Fibroblast of lung (primary cell): ENCODE measurements at regions not wholly inside any gene's neighbourhood (a gene's known extent, or its start where the extent isn't known, plus 50 kb on each side); places are given as distances from the start of the nearest gene placed in this dataset.

ENCODE experiments used
- DNase-seq, 2 donors: peaks; one replicate each; pipeline versions ENCODE4 v3.0.0 to v3.0.0-alpha.2; 2010; ENCODE audit warnings: low read depth in 2 of 2
- H2AFZ ChIP-seq: 2 replicates; pipeline ENCODE4 v1.5.1; 2012; ENCODE audit warnings: low read length, control low read depth, inconsistent platforms
- H3K27ac ChIP-seq: 2 replicates; pipeline ENCODE4 v1.5.1; 2011; ENCODE audit warnings: low read length, control low read depth; ENCODE audit not compliant: insufficient read depth
- H3K27me3 ChIP-seq: 2 replicates; pipeline ENCODE4 v1.5.1; 2011; ENCODE audit warnings: mild to moderate bottlenecking, low read length; ENCODE audit not compliant: control insufficient read depth, insufficient read depth
- H3K36me3 ChIP-seq: 2 replicates; pipeline ENCODE4 v1.5.1; 2011; ENCODE audit warnings: low read length; ENCODE audit not compliant: control insufficient read depth, insufficient read depth
- H3K4me1 ChIP-seq: 2 replicates; pipeline ENCODE4 v1.5.1; 2011; ENCODE audit warnings: low read length; ENCODE audit not compliant: control insufficient read depth, insufficient read depth; ENCODE audit errors: extremely low read depth
- H3K4me2 ChIP-seq: 2 replicates; pipeline ENCODE4 v1.5.1; 2011; ENCODE audit warnings: low read length, control low read depth; ENCODE audit not compliant: insufficient read depth; ENCODE audit errors: extremely low read depth
- H3K4me3 ChIP-seq, 4 experiments: fragments of 200-600 bp in 1 of 4; sonication (generic) in 1 of 4; replicated peaks in 1 of 4; 2 replicates each; pipeline ENCODE4 v1.5.1; 2011 to 2016; ENCODE audit warnings: low read length in 4 of 4, low read depth in 3 of 4, mild to moderate bottlenecking in 3 of 4, control low read depth in 2 of 4, inconsistent platforms in 1 of 4, mixed read lengths in 1 of 4; ENCODE audit not compliant: insufficient read depth in 1 of 4; ENCODE audit errors: control extremely low read depth in 1 of 4
- H3K79me2 ChIP-seq: 2 replicates; pipeline ENCODE4 v1.5.1; 2012; ENCODE audit warnings: mild to moderate bottlenecking, low read length, inconsistent platforms; ENCODE audit not compliant: control insufficient read depth, insufficient read depth
- H3K9ac ChIP-seq: 2 replicates; pipeline ENCODE4 v1.5.1; 2011; ENCODE audit warnings: mild to moderate bottlenecking, low read length, control low read depth; ENCODE audit not compliant: insufficient read depth
- H3K9me3 ChIP-seq: 2 replicates; pipeline ENCODE4 v1.5.1; 2012; ENCODE audit warnings: low read depth, low read length; ENCODE audit not compliant: control insufficient read depth, insufficient read depth
- H4K20me1 ChIP-seq: 2 replicates; pipeline ENCODE4 v1.5.1; 2011; ENCODE audit warnings: low read length; ENCODE audit not compliant: control insufficient read depth, insufficient read depth; ENCODE audit errors: extremely low read depth
- EZH2 ChIP-seq: IDR thresholded peaks from 2 replicates; pipeline ENCODE4 v1.5.1; 2012; ENCODE audit warnings: low read length, control low read depth, mild to moderate bottlenecking; ENCODE audit errors: missing control alignments
- TF ChIP-seq, protein P1 (sequence below), 2 donors: IDR thresholded peaks in 1 of 2; conservative IDR thresholded peaks in 1 of 2; 1 replicate in 1 of 2; 2 replicates in 1 of 2; pipeline ENCODE4 v1.5.1; 2011 to 2012; ENCODE audit warnings: low read length in 2 of 2, control low read depth in 1 of 2, inconsistent platforms in 1 of 2, low read depth in 1 of 2, mild to moderate bottlenecking in 1 of 2

DNA sequence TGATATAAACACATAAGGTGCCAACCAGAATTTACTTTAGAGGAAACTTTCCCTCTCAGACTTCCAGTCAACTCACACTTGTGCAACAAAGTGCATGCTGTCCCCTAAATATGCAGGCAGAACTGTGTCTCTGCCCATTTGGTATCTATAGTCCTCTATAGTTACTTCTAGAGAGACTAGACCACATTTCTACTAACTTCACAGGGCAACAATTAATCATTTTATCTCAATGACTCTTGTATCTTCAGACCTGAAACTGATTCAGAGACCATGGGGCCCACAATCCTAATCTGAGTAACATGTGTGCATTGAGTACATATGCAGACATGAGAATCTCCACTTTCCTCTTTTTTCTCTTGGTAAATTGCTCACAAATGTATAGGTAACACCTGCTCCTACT is 158.1 kb downstream of the ZNF486 start:
- TF ChIP-seq EZH2, result no peak
- TF ChIP-seq, protein P1, sequence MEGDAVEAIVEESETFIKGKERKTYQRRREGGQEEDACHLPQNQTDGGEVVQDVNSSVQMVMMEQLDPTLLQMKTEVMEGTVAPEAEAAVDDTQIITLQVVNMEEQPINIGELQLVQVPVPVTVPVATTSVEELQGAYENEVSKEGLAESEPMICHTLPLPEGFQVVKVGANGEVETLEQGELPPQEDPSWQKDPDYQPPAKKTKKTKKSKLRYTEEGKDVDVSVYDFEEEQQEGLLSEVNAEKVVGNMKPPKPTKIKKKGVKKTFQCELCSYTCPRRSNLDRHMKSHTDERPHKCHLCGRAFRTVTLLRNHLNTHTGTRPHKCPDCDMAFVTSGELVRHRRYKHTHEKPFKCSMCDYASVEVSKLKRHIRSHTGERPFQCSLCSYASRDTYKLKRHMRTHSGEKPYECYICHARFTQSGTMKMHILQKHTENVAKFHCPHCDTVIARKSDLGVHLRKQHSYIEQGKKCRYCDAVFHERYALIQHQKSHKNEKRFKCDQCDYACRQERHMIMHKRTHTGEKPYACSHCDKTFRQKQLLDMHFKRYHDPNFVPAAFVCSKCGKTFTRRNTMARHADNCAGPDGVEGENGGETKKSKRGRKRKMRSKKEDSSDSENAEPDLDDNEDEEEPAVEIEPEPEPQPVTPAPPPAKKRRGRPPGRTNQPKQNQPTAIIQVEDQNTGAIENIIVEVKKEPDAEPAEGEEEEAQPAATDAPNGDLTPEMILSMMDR (conservative IDR thresholded peaks at IDR 0.05 in 1 of 2, IDR thresholded peaks at IDR 0.05 in 1 of 2; ENCODE audit: low read depth in 1 of 2, low read length in 2 of 2), result no peak
- H4K20me1 ChIP-seq, result no peaks in the 10 kb centered on the region
- DNase-seq, result no peak
- no peak overlapping the region for H2AFZ ChIP-seq
- no peaks in the 10 kb centered on the region for H3K27me3 ChIP-seq
- no peak overlapping the region for H3K9ac ChIP-seq
- no peaks in the 10 kb centered on the region for H3K9me3 ChIP-seq
- no peak overlapping the region for H3K4me2 ChIP-seq
- H3K79me2 ChIP-seq, result no peaks in the 10 kb centered on the region
- no peak overlapping the region for H3K4me3 ChIP-seq
- no peaks in the 10 kb centered on the region for H3K36me3 ChIP-seq
- no peak overlapping the region for H3K27ac ChIP-seq
- H3K4me1 ChIP-seq, result no peaks in the 10 kb centered on the region

DNA sequence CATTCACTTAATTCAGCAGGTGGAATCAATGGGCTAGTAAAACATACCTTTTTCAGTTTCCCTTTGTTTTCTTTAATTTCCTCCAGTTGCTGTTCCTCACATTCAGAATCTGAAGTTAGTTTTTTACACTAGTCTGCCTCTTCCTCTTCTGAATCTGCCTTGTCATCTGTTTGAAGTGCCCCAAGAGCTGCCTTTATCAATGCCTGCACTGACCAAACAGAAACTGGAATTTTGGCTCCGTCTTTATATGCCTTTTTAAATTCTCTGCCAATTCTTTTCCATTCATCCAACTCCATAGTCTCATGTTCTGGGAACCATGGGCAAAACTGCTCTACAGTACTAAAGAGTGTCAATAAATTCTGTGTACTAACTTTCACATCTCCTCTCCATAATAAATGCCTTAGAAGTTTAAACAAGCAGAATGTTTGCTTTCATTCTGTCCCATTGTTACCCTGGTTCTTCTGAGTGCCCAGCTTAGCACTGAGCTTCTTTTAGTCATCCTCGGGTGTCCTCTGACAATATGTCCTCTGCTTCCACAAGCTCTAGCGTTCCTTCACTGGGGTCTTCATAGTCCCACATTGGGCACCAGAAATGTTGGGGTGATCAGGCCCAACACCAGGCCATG is 154.2 kb downstream of the ZNF486 start:
- Histone ChIP-seq H3K4me3 (no peak overlapping the region), H2AFZ (no peak overlapping the region), H3K9me3 (no peaks in the 10 kb centered on the region), H3K9ac (no peak overlapping the region), H4K20me1 (no peaks in the 10 kb centered on the region), H3K79me2 (no peaks in the 10 kb centered on the region), H3K4me1 (no peaks in the 10 kb centered on the region), H3K27ac (no peak overlapping the region), H3K4me2 (no peak overlapping the region), H3K36me3 (no peaks in the 10 kb centered on the region), H3K27me3 (no peaks in the 10 kb centered on the region)
- no peak for TF ChIP-seq EZH2
- TF ChIP-seq, protein P1 (conservative IDR thresholded peaks at IDR 0.05 in 1 of 2, IDR thresholded peaks at IDR 0.05 in 1 of 2; ENCODE audit: low read depth in 1 of 2, low read length in 2 of 2), result no peak
- no peak for DNase-seq

DNA sequence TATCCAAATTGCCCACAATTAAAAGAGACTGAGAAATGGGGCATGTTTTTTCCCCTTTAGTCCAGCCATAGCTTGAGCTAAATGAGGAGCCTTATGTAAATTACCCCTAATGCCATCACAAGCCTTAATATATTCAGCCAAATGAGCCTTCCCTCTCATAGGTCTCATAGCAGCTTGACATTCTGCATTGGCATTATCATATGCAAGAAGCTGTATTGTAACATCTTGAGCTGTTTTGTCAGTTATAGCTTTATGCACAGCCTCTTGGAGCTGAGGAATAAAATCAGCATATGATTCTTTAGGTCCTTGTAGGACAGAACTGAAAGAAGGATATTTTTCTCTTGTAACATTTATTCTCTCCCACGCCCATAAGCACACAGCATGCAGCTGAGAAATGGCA is 153.2 kb downstream of the ZNF486 start:
- no peaks in the 10 kb centered on the region for H4K20me1 ChIP-seq
- TF ChIP-seq, protein P1 (conservative IDR thresholded peaks at IDR 0.05 in 1 of 2, IDR thresholded peaks at IDR 0.05 in 1 of 2; ENCODE audit: low read depth in 1 of 2, low read length in 2 of 2), result no peak
- TF ChIP-seq EZH2, result no peak
- no peak for DNase-seq

More for the DNA sequence above, 153.2 kb downstream of the ZNF486 start:
- no peak overlapping the region for H3K4me2 ChIP-seq
- no peak overlapping the region for H2AFZ ChIP-seq
- H3K4me1 ChIP-seq, result no peaks in the 10 kb centered on the region
- H3K36me3 ChIP-seq, result no peaks in the 10 kb centered on the region
- H3K79me2 ChIP-seq, result no peaks in the 10 kb centered on the region
- H3K9ac ChIP-seq, result no peak overlapping the region
- no peak overlapping the region for H3K4me3 ChIP-seq
- no peaks in the 10 kb centered on the region for H3K27me3 ChIP-seq
- H3K9me3 ChIP-seq, result no peaks in the 10 kb centered on the region
- H3K27ac ChIP-seq, result no peak overlapping the region
